Lung (tissue), 11 donors: ENCODE measurements at regions not wholly inside any gene's neighbourhood (a gene's known extent, or its start where the extent isn't known, plus 50 kb on each side); places are given as distances from the start of the nearest gene placed in this dataset.
A peak's percentile ranks its signal among the peaks of the same experiment; 100 is the strongest.

Experiments used
- ATAC-seq: fragments of 200-7000 bp; cut with Tn5 transposase; one replicate; pipeline ENCODE4 v1.9.1; 2020; ENCODE audit warnings: moderate number of reproducible peaks; ENCODE audit not compliant: insufficient read depth, low FRiP score
- DNase-seq, 3 donors: peaks; one replicate each; pipeline ENCODE4 v3.0.0-alpha.2; 2013 to 2017
- H3K27ac ChIP-seq, 2 donors: one replicate each; pipeline ENCODE4 v1.5.1; 2013; ENCODE audit warnings: mild to moderate bottlenecking in 2 of 2, moderate library complexity in 2 of 2, control low read depth in 1 of 2, inconsistent platforms in 1 of 2, low read depth in 1 of 2, low read length in 1 of 2
- H3K27me3 ChIP-seq, 3 donors: one replicate each; pipeline ENCODE4 v1.5.1; 2013; ENCODE audit warnings: low read length in 2 of 3; ENCODE audit not compliant: control insufficient read depth in 3 of 3, insufficient read depth in 3 of 3
- H3K36me3 ChIP-seq, 4 donors: one replicate each; pipeline ENCODE4 v1.5.1; 2013; ENCODE audit warnings: low read length in 4 of 4, mild to moderate bottlenecking in 1 of 4, moderate library complexity in 1 of 4; ENCODE audit not compliant: control insufficient read depth in 4 of 4, insufficient read depth in 4 of 4
- H3K4me1 ChIP-seq, 5 donors: one replicate each; pipeline ENCODE4 v1.5.1; 2013; ENCODE audit warnings: low read length in 5 of 5, mild to moderate bottlenecking in 2 of 5, moderate library complexity in 1 of 5; ENCODE audit not compliant: control insufficient read depth in 5 of 5, insufficient read depth in 5 of 5
- H3K4me3 ChIP-seq: one replicate; pipeline ENCODE4 v1.5.1; 2013; ENCODE audit warnings: mild to moderate bottlenecking, control low read depth, moderate library complexity
- H3K9ac ChIP-seq, 2 donors: one replicate each; pipeline ENCODE4 v1.5.1; 2013; ENCODE audit warnings: low read length in 2 of 2, control low read depth in 1 of 2; ENCODE audit not compliant: insufficient read depth in 1 of 2
- H3K9me3 ChIP-seq, 4 donors: one replicate each; pipeline ENCODE4 v1.5.1; 2013; ENCODE audit warnings: low read length in 3 of 4, mild to moderate bottlenecking in 1 of 4, moderate library complexity in 1 of 4; ENCODE audit not compliant: control insufficient read depth in 4 of 4, insufficient read depth in 3 of 4
- CTCF ChIP-seq: IDR thresholded peaks from 2 replicates; pipeline ENCODE4 v1.5.1; 2012; ENCODE audit warnings: mild to moderate bottlenecking; ENCODE audit errors: control extremely low read depth, extremely low read depth
- WGBS, 2 donors: extraction: QIAGEN DNeasy Blood & Tissue Kit; methylation state at CpG; one replicate each; pipeline ENCODE4 v1.1.7; 2013; 5-methylcytosine and 5-hydroxymethylcytosine counted together
- donor health status: control.
- donor health status: control.
- donor health status: Bipolar disorder and iron deficiency.
- donor health status: healthy.
- donor health status: DM: yes; HTN: yes; CAD: no.

- ATAC-seq = no peak
- no peak overlapping the region for H3K27ac ChIP-seq
- no peaks in the 10 kb centered on the region for H3K27me3 ChIP-seq
- no peaks in the 10 kb centered on the region for H3K9me3 ChIP-seq
- peaks cover 0 to 14% (median 0%) of the 10 kb centered on the region in 5 donors for H3K4me1 ChIP-seq
- WGBS, 2 donors = 92 to 95% methylated on average over 1 of the region's 1 CpG
- H3K9ac ChIP-seq = no peak overlapping the region
- H3K36me3 ChIP-seq = no peaks in the 10 kb centered on the region
- DNase-seq = no peak
- no peak for TF ChIP-seq CTCF
- no peak overlapping the region for H3K4me3 ChIP-seq
Measured at GRCh38 chr15:67940324-67940719, 100.5 kb upstream of the RNU6-1 start.

GRCh38 chr15:67941648-67942310 lies 101.9 kb upstream of the RNU6-1 start:
- H3K9ac ChIP-seq = no peak overlapping the region
- TF ChIP-seq CTCF = no peak
- WGBS, 2 donors = 67 to 88% methylated on average over 3 of the region's 3 CpGs
- H3K9me3 ChIP-seq = no peaks in the 10 kb centered on the region
- peaks cover 0 to 14% (median 8%) of the 10 kb centered on the region in 5 donors for H3K4me1 ChIP-seq
- DNase-seq (peak in 2 of 3 donors; percentile 51 to 67), ATAC-seq (no peak)
- H3K36me3 ChIP-seq = no peaks in the 10 kb centered on the region
- H3K27me3 ChIP-seq = no peaks in the 10 kb centered on the region
- H3K27ac ChIP-seq = no peak overlapping the region
- no peak overlapping the region for H3K4me3 ChIP-seq

- ATAC-seq = no peak
- TF ChIP-seq CTCF = no peak
- 88 to 90% methylated on average over 2 of the region's 2 CpGs for WGBS, 2 donors
- no peak overlapping the region for H3K4me3 ChIP-seq
- no peaks in the 10 kb centered on the region for H3K36me3 ChIP-seq
- H3K27ac ChIP-seq = no peak overlapping the region
- no peak overlapping the region for H3K9ac ChIP-seq
- no peaks in the 10 kb centered on the region for H3K27me3 ChIP-seq
- DNase-seq = no peak
- H3K9me3 ChIP-seq = no peaks in the 10 kb centered on the region
- peaks cover 0 to 14% (median 8%) of the 10 kb centered on the region in 5 donors for H3K4me1 ChIP-seq
Measured at GRCh38 chr15:67943475-67943874, 103.6 kb upstream of the RNU6-1 start.
